HG03460 (cell line): ENCODE measurements at regions not wholly inside any gene's neighbourhood (a gene's known extent, or its start where the extent isn't known, plus 50 kb on each side); places are given as distances from the start of the nearest gene placed in this dataset.

Experiments used
- ATAC-seq: cut with Tn5 transposase; IDR thresholded peaks from one replicate; pipeline ENCODE4 v1.9.1; 2021; ENCODE audit not compliant: unreplicated experiment

GRCh38 chr2:82879803-82880202 lies 1579.3 kb downstream of the SUCLG1 start:
- ATAC-seq = no peak

- ATAC-seq = no peak
Measured at GRCh38 chr2:82875858-82876257, 1583.2 kb downstream of the SUCLG1 start.

- no peak for ATAC-seq
Measured at GRCh38 chr2:82857967-82858366, 1601.1 kb downstream of the SUCLG1 start.

- no peak for ATAC-seq
Measured at GRCh38 chr2:82853299-82853698, 1605.8 kb downstream of the SUCLG1 start.

GRCh38 chr2:82852787-82853186 lies 1606.3 kb downstream of the SUCLG1 start:
- ATAC-seq = no peak

GRCh38 chr2:82848285-82848684 lies 1610.8 kb downstream of the SUCLG1 start:
- ATAC-seq = no peak

- ATAC-seq = no peak
Measured at GRCh38 chr2:82839036-82839435, 1620.0 kb downstream of the SUCLG1 start.

GRCh38 chr2:82837588-82838304 lies 1621.3 kb downstream of the SUCLG1 start:
- no peak for ATAC-seq

- no peak for ATAC-seq
Measured at GRCh38 chr2:82834893-82835292, 1624.2 kb downstream of the SUCLG1 start.

- ATAC-seq = no peak
Measured at GRCh38 chr2:82827426-82827825, 1631.7 kb downstream of the SUCLG1 start.

GRCh38 chr2:82826437-82826836 lies 1632.6 kb downstream of the SUCLG1 start:
- no peak for ATAC-seq

GRCh38 chr2:82825410-82826090 lies 1633.5 kb downstream of the SUCLG1 start:
- no peak for ATAC-seq

GRCh38 chr2:82823892-82824291 lies 1635.2 kb downstream of the SUCLG1 start:
- no peak for ATAC-seq

GRCh38 chr2:82819951-82820350 lies 1639.1 kb downstream of the SUCLG1 start:
- no peak for ATAC-seq

GRCh38 chr2:82814146-82814545 lies 1644.9 kb downstream of the SUCLG1 start:
- ATAC-seq = no peak

- no peak for ATAC-seq
Measured at GRCh38 chr2:82811946-82812345, 1647.1 kb downstream of the SUCLG1 start.

- ATAC-seq = no peak
Measured at GRCh38 chr2:82803307-82803706, 1655.8 kb downstream of the SUCLG1 start.

GRCh38 chr2:82797469-82797868 lies 1661.6 kb downstream of the SUCLG1 start:
- ATAC-seq = no peak

- ATAC-seq = no peak
Measured at GRCh38 chr2:82796132-82796531, 1662.9 kb downstream of the SUCLG1 start.

- no peak for ATAC-seq
Measured at GRCh38 chr2:82795446-82795845, 1663.6 kb downstream of the SUCLG1 start.

GRCh38 chr2:82793711-82794435 lies 1665.2 kb downstream of the SUCLG1 start:
- no peak for ATAC-seq

- ATAC-seq = no peak
Measured at GRCh38 chr2:82792316-82792715, 1666.8 kb downstream of the SUCLG1 start.
